ENCODE measurements at regions not wholly inside any gene's neighbourhood (a gene's known extent, or its start where the extent isn't known, plus 50 kb on each side); places are given as distances from the start of the nearest gene placed in this dataset.

GRCh38 chr1:38204698-38205097, 158.1 kb upstream of the POU3F1 start:
- H3K27me3 ChIP-seq: no peaks in the 10 kb centered on the region
- intact Hi-C loops (cut with DNase I): no loop called here
- WGBS, 4 donors: 70 to 90% (median 79%) methylated on average over 3 of the region's 3 CpGs
- no peak for DNase-seq
- no peak for TF ChIP-seq POLR2A (IDR thresholded peaks at IDR 0.05)
- TF ChIP-seq CTCF (IDR thresholded peaks at IDR 0.05): no peak
- no peaks in the 10 kb centered on the region for H3K36me3 ChIP-seq (replicated peaks in 1 of 2)
- H3K9me3 ChIP-seq (replicated peaks in 1 of 3): no peaks in the 10 kb centered on the region
- no peak overlapping the region for H3K27ac ChIP-seq
- no peak overlapping the region for H3K4me3 ChIP-seq
- no peaks in the 10 kb centered on the region for H3K4me1 ChIP-seq (replicated peaks in 1 of 2)

- no peaks in the 10 kb centered on the region for H3K4me1 ChIP-seq (replicated peaks in 1 of 2)
- no peak for DNase-seq
- H3K36me3 ChIP-seq (replicated peaks in 1 of 2): no peaks in the 10 kb centered on the region
- no peak overlapping the region for H3K4me3 ChIP-seq
- no peak for TF ChIP-seq CTCF (IDR thresholded peaks at IDR 0.05)
- TF ChIP-seq POLR2A (IDR thresholded peaks at IDR 0.05): no peak
- H3K27me3 ChIP-seq: no peaks in the 10 kb centered on the region
- 43 to 55% (median 49%) methylated on average over 4 of the region's 4 CpGs for WGBS, 4 donors
- H3K27ac ChIP-seq: no peak overlapping the region
- no peaks in the 10 kb centered on the region for H3K9me3 ChIP-seq (replicated peaks in 1 of 3)
- intact Hi-C loops (cut with DNase I): no loop called here
Measured at GRCh38 chr1:38203441-38203840, 156.8 kb upstream of the POU3F1 start.

GRCh38 chr1:38201431-38201830, 154.8 kb upstream of the POU3F1 start:
- DNase-seq: no peak
- H3K27me3 ChIP-seq: no peaks in the 10 kb centered on the region
- TF ChIP-seq CTCF (IDR thresholded peaks at IDR 0.05): no peak
- no peak for TF ChIP-seq POLR2A (IDR thresholded peaks at IDR 0.05)
- no peaks in the 10 kb centered on the region for H3K4me1 ChIP-seq (replicated peaks in 1 of 2)
- H3K27ac ChIP-seq: no peak overlapping the region
- H3K36me3 ChIP-seq (replicated peaks in 1 of 2): no peaks in the 10 kb centered on the region
- H3K9me3 ChIP-seq (replicated peaks in 1 of 3): no peaks in the 10 kb centered on the region
- no peak overlapping the region for H3K4me3 ChIP-seq
- WGBS, 4 donors: 25 to 71% (median 54%) methylated on average over 1 of the region's 1 CpG
- intact Hi-C loops (cut with DNase I): no loop called here

- Histone ChIP-seq H3K9me3 (replicated peaks in 1 of 3) (no peaks in the 10 kb centered on the region), H3K27me3 (no peaks in the 10 kb centered on the region), H3K27ac (no peak overlapping the region), H3K36me3 (replicated peaks in 1 of 2) (no peaks in the 10 kb centered on the region), H3K4me1 (replicated peaks in 1 of 2) (no peaks in the 10 kb centered on the region), H3K4me3 (no peak overlapping the region)
- TF ChIP-seq POLR2A (IDR thresholded peaks at IDR 0.05) (no peak), CTCF (IDR thresholded peaks at IDR 0.05) (no peak)
- DNase-seq: no peak
- WGBS, 4 donors: 75 to 85% (median 79%) methylated on average over 2 of the region's 2 CpGs
- intact Hi-C loops (cut with DNase I): no loop called here
Measured at GRCh38 chr1:38198621-38199020, 152.0 kb upstream of the POU3F1 start.

All from adrenal gland (tissue), 9 donors.